Choroid plexus epithelial cell (primary cell): ENCODE measurements at regions not wholly inside any gene's neighbourhood (a gene's known extent, or its start where the extent isn't known, plus 50 kb on each side); places are given as distances from the start of the nearest gene placed in this dataset.
A peak's percentile ranks its signal among the peaks of the same experiment; 100 is the strongest.
"Not testable (repeated sequence)": the region's sequence is repeated elsewhere in the genome, so short reads cannot be mapped to it uniquely, and the experiment has no call there.

Experiments used
- DNase-seq: peaks from one replicate; pipeline ENCODE4 v3.0.0-alpha.2; 2010; ENCODE audit warnings: low read depth
- H3K4me3 ChIP-seq: 2 replicates; pipeline ENCODE4 v1.5.1; 2011; ENCODE audit warnings: low read depth, mild to moderate bottlenecking, control low read depth, low read length, moderate library complexity
- TF ChIP-seq, protein P1 (sequence below): conservative IDR thresholded peaks from 2 replicates; pipeline ENCODE4 v1.5.1; 2011; ENCODE audit warnings: low read depth, mild to moderate bottlenecking, control low read depth, inconsistent platforms, low read length, moderate library complexity

DNA sequence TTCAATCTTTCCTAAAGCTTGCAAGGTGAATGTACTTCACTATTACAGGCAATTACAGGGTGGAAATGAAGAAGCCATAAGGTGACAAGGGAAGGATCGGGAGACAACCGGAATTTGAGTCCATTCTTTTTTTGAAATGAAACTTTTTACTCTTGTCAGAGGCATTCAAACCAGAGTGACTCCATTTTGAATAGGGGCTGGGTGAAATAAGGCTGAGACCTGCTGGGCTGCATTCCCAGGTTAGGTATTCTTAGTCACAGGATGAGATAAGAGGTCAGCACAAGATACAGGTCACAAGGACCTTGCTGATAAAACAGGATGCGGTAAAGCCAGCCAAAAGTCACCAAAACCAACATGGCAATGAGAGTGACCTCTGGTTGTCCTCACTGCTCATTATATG is 363.3 kb downstream of the TYW1 start:
- TF ChIP-seq, protein P1, sequence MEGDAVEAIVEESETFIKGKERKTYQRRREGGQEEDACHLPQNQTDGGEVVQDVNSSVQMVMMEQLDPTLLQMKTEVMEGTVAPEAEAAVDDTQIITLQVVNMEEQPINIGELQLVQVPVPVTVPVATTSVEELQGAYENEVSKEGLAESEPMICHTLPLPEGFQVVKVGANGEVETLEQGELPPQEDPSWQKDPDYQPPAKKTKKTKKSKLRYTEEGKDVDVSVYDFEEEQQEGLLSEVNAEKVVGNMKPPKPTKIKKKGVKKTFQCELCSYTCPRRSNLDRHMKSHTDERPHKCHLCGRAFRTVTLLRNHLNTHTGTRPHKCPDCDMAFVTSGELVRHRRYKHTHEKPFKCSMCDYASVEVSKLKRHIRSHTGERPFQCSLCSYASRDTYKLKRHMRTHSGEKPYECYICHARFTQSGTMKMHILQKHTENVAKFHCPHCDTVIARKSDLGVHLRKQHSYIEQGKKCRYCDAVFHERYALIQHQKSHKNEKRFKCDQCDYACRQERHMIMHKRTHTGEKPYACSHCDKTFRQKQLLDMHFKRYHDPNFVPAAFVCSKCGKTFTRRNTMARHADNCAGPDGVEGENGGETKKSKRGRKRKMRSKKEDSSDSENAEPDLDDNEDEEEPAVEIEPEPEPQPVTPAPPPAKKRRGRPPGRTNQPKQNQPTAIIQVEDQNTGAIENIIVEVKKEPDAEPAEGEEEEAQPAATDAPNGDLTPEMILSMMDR: no peak
- no peak for DNase-seq

DNA sequence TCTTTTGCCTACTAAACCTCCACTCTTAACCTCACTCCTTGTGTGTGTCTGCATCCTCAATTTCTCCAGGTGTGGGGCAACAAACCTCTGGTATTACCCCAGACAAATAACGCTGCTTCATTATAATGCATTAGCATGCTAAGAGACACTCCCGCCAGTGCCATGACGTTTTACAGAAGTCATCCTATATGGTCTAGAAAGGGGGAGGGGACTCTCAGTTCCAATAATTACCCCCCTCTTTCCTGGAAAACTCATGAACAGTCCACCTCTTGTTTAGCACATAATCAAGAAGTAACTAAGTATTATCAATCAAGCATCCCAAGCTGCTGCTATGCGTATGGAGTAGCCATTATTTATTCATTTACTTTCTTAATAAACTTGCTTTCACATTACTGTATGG is 364.5 kb downstream of the TYW1 start:
- no peak for DNase-seq
- TF ChIP-seq, protein P1: no peak
- H3K4me3 ChIP-seq: no peak overlapping the region

More for the DNA sequence above, 363.3 kb downstream of the TYW1 start:
- no peak overlapping the region for H3K4me3 ChIP-seq

DNA sequence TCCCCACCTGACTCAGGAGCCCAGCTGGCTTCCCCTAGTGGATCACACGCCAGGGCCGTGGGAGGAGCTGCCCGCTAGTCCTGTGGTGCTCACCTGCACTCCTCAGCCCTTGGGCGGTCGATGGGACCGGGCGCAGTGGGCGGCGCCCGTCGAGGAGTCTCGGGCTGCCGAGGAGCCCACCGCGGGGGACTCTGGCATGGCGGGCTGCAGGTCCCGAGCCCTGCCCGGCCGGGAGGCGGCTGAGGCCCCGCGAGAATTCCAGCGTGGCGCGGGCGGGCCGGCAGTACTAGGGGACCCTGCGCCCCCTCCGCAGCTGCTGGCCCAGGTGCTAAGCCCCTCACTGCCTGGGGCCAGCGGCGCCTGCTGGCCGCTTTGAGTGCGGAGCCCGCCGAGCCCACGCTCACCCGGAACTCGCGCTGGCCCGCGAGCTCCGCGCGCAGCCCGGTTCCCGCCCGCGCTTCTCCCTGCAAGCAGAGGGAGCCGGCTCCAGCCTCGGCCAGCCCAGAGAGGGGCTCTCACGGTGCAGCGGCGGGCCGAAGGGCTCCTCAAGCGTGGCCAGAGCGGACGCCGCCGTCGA is 367.9 kb downstream of the TYW1 start:
- TF ChIP-seq, protein P1: no peak
- H3K4me3 ChIP-seq: no peak overlapping the region
- no peak for DNase-seq

DNA sequence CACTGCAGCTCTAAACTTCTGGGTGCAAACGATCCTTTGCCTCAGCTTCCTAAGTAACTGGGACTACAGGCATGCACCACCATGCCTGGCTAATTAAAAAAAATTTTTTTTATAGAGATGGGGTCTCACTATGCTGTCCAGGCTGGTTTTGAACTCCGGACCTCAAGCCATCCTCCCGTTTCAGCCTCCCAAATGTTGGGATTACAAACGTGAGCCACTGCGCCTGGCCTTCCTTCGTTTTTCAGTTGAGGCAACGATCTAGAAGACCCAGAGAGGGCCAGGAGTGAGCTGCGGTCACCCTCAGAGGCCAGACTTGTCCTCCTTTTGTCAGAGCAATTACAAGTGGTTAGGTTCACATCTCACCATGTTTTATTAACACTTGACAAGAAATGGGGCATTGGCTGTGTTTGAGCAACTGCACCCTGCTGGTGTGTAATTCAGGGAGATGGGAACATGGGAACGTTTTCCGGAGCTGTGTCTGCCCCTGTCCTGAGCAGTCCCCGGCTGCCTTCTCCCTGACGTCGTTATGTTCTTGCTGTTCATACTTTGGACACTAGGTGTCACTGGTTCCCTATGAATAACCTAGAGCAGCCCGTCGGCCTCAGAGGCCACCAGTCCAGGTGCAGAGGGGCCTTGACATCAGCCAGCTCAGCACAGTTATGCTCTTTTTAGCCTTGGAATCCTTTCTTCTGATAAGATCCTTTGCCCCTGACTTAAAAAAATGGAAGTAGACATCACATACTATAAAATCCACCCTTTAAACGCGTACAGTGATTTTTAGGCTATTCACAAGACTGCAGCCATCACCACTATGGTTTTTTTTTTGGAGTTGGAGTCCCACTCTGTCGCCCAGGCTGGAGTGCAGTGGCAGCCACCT is 375.0 kb downstream of the TYW1 start:
- DNase-seq: peak; percentile 83
- TF ChIP-seq, protein P1: peak; percentile 82
- no peak overlapping the region for H3K4me3 ChIP-seq

DNA sequence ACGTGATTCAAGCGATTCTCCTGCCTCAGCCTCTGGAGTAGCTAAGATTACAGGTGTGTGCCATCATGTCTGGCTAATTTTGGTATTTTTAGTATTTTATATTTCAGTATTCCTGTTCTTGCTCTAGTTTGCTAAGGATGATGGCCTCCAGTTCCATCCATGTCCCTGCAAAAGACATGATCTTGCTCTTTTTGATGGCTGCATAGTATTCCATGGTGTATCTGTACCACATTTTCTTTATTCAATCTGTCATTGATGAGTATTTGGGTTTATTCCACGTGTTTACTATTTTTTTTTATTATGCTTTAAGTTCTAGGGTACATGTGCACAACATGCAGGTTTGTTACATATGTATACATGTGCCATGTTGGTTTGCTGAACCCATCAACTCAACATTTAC is 376.8 kb downstream of the TYW1 start:
- not testable (repeated sequence) for H3K4me3 ChIP-seq, DNase-seq

DNA sequence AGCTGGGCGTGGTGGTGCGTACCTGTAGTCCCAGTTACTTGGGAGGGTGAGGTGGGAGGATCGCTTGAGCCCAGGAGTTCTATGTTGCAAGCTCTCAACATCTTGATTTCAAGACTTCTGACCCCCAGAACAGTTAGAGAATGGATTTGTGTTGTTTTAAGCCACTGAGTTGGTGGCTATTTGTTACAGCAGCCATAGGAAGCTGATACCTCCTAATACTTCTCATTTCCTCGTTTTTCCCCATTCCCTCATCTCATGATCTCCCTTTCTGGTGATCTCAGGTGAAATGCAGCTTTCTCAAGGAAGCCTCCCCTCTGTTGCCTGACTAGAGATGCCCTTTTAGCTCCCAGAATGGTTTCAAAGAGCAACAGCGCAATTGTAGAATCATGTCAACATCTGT is 378.8 kb downstream of the TYW1 start:
- H3K4me3 ChIP-seq: no peak overlapping the region
- TF ChIP-seq, protein P1: no peak
- no peak for DNase-seq

DNA sequence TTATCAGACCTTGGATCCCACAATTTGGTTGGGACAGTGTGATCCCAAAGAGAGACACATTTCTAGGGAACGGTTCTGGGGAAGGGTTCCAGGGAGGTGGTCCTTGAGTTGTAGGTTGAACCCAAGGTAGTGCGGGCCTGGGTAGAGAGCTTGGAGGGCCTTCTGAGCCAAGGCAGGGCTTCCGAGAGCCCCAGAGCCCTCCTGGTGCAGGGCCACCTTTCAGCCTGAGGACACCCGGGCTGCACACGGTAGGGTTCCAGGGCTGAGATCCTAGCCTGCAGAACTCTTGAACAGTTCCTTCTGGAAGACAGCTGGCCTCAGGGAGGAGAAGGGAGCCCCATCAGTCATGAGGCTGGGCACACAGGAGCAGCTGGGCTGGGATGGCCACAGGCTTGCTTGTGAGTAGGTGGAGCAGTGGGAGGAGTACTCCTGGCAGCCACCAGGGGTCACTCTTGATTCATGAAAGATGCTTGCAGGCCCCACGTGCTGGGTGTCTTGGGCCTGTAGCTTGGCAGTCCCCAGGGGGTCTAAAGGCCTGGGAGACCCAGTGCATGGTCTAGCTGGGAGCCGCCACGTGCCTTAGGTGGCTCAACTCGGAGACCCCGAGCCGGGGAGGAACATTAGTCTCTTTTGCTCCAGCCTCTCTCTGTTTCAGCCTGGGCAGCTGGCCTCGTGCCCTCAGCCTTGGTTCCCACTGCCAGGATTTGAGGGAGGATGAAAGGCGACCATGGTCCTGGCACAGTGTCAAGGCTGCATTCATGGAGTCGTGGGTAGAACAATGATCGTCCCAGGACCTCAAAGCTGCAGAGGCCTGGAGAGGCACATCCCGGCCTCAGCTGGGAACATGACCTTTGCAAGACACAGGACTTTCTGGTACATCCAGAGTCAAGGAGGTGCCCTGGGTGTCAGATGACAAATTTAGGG is 381.6 kb downstream of the TYW1 start:
- DNase-seq: peak; percentile 89
- no peak overlapping the region for H3K4me3 ChIP-seq
- TF ChIP-seq, protein P1: peak; percentile 88
